ENCODE measurements at regions not wholly inside any gene's neighbourhood (a gene's known extent, or its start where the extent isn't known, plus 50 kb on each side); places are given as distances from the start of the nearest gene placed in this dataset.

DNA sequence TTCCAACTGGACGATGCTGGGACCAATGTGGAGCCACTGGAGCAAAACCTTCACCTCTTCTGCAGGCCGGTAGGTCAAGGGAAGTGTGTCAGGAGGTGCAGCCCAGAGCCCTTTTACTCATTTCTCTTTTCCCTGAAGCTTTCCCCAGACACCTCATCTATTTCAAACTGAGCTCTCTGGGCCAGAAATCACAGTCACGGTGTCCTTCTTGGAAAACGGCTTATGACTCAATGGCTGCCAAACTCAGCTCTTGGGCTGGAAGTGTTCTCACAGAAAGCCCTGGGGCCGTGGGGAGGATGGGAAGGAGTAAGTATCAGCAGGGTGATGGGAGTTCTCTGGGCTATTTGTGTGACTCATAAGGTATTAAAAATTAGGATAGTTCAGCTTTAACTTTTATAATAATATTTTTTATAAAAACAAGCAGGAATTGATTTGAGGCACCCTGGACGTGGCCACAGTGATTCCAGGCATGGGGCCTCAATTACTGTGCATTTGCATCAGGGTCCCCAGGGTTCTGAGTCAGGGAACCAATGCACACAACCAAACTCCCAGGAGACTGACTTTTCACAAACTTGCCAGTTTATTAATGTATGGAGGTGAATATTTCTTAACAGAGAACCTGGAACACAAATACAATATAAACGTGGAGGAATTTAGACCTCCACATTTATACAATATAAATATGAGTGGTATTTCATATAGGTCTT, 187.4 kb upstream of the TMEM72 start:
- no peaks in the 10 kb centered on the region for H3K36me3 ChIP-seq (ENCODE audit: low read length)
- H3K79me2 ChIP-seq (ENCODE audit: insufficient read depth, low read length), result no peaks in the 10 kb centered on the region

GRCh38 chr10:44724415-44725174, 186.5 kb upstream of the TMEM72 start:
- no peaks in the 10 kb centered on the region for H3K27me3 ChIP-seq (ENCODE audit: low read length)
- no peaks in the 10 kb centered on the region for H4K20me1 ChIP-seq (ENCODE audit: low read depth, low read length)
- no peaks in the 10 kb centered on the region for H3K9me2 ChIP-seq (replicated peaks; ENCODE audit: insufficient read depth, low read length)
- no peak overlapping the region for H3K4me2 ChIP-seq (ENCODE audit: low read depth, low read length, poor library complexity, severe bottlenecking)
- no peak overlapping the region for H3K4me3 ChIP-seq (ENCODE audit: insufficient read depth, low read length, poor library complexity, severe bottlenecking)
- no peak overlapping the region for H3K9ac ChIP-seq (ENCODE audit: low read length)
- TF ChIP-seq, protein P1, sequence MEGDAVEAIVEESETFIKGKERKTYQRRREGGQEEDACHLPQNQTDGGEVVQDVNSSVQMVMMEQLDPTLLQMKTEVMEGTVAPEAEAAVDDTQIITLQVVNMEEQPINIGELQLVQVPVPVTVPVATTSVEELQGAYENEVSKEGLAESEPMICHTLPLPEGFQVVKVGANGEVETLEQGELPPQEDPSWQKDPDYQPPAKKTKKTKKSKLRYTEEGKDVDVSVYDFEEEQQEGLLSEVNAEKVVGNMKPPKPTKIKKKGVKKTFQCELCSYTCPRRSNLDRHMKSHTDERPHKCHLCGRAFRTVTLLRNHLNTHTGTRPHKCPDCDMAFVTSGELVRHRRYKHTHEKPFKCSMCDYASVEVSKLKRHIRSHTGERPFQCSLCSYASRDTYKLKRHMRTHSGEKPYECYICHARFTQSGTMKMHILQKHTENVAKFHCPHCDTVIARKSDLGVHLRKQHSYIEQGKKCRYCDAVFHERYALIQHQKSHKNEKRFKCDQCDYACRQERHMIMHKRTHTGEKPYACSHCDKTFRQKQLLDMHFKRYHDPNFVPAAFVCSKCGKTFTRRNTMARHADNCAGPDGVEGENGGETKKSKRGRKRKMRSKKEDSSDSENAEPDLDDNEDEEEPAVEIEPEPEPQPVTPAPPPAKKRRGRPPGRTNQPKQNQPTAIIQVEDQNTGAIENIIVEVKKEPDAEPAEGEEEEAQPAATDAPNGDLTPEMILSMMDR (IDR thresholded peaks at IDR 0.05; ENCODE audit: insufficient read depth, low read length, poor library complexity, severe bottlenecking), result no peak
- TF ChIP-seq EZH2phosphoT487 (conservative IDR thresholded peaks at IDR 0.05; ENCODE audit: low read length), result no peak
- H3K27ac ChIP-seq (ENCODE audit: low read depth, low read length), result no peak overlapping the region
- no peaks in the 10 kb centered on the region for H3K9me3 ChIP-seq (ENCODE audit: insufficient read depth, low read length)
- no peaks in the 10 kb centered on the region for H3K36me3 ChIP-seq (ENCODE audit: low read length)
- H3F3A ChIP-seq (ENCODE audit: insufficient read depth), result no peaks in the 10 kb centered on the region
- H3K79me2 ChIP-seq (ENCODE audit: insufficient read depth, low read length), result no peaks in the 10 kb centered on the region
- H2AFZ ChIP-seq (ENCODE audit: low read depth, low read length, severe bottlenecking), result no peak overlapping the region

More for the DNA sequence above, 187.4 kb upstream of the TMEM72 start:
- Histone ChIP-seq H3K9me2 (replicated peaks; ENCODE audit: insufficient read depth, low read length) (no peaks in the 10 kb centered on the region), H3K4me3 (ENCODE audit: insufficient read depth, low read length, poor library complexity, severe bottlenecking) (no peak overlapping the region), H2AFZ (ENCODE audit: low read depth, low read length, severe bottlenecking) (no peak overlapping the region), H4K20me1 (ENCODE audit: low read depth, low read length) (no peaks in the 10 kb centered on the region), H3K4me2 (ENCODE audit: low read depth, low read length, poor library complexity, severe bottlenecking) (no peak overlapping the region), H3K27me3 (ENCODE audit: low read length) (no peaks in the 10 kb centered on the region), H3K9me3 (ENCODE audit: insufficient read depth, low read length) (no peaks in the 10 kb centered on the region), H3K27ac (ENCODE audit: low read depth, low read length) (no peak overlapping the region), H3K9ac (ENCODE audit: low read length) (no peak overlapping the region), H3F3A (ENCODE audit: insufficient read depth) (no peaks in the 10 kb centered on the region)
- TF ChIP-seq, protein P1 (IDR thresholded peaks at IDR 0.05; ENCODE audit: insufficient read depth, low read length, poor library complexity, severe bottlenecking), result no peak
- TF ChIP-seq EZH2phosphoT487 (conservative IDR thresholded peaks at IDR 0.05; ENCODE audit: low read length), result no peak

- no peaks in the 10 kb centered on the region for H4K20me1 ChIP-seq (ENCODE audit: low read depth, low read length)
- no peak overlapping the region for H3K27ac ChIP-seq (ENCODE audit: low read depth, low read length)
- H3K27me3 ChIP-seq (ENCODE audit: low read length), result no peaks in the 10 kb centered on the region
- H3K4me3 ChIP-seq (ENCODE audit: insufficient read depth, low read length, poor library complexity, severe bottlenecking), result no peak overlapping the region
- H3K79me2 ChIP-seq (ENCODE audit: insufficient read depth, low read length), result no peaks in the 10 kb centered on the region
- TF ChIP-seq EZH2phosphoT487 (conservative IDR thresholded peaks at IDR 0.05; ENCODE audit: low read length), result no peak
- TF ChIP-seq, protein P1 (IDR thresholded peaks at IDR 0.05; ENCODE audit: insufficient read depth, low read length, poor library complexity, severe bottlenecking), result no peak
- no peaks in the 10 kb centered on the region for H3K9me2 ChIP-seq (replicated peaks; ENCODE audit: insufficient read depth, low read length)
- H3K4me2 ChIP-seq (ENCODE audit: low read depth, low read length, poor library complexity, severe bottlenecking), result no peak overlapping the region
- H3K36me3 ChIP-seq (ENCODE audit: low read length), result no peaks in the 10 kb centered on the region
- H3K9ac ChIP-seq (ENCODE audit: low read length), result no peak overlapping the region
- no peak overlapping the region for H2AFZ ChIP-seq (ENCODE audit: low read depth, low read length, severe bottlenecking)
- H3K9me3 ChIP-seq (ENCODE audit: insufficient read depth, low read length), result no peaks in the 10 kb centered on the region
- H3F3A ChIP-seq (ENCODE audit: insufficient read depth), result no peaks in the 10 kb centered on the region
Observed at GRCh38 chr10:44725404-44725803, 185.7 kb upstream of the TMEM72 start.
